PC-9 (cell line): ENCODE measurements at regions not wholly inside any gene's neighbourhood (a gene's known extent, or its start where the extent isn't known, plus 50 kb on each side); places are given as distances from the start of the nearest gene placed in this dataset.

Experiments used
- CTCF ChIP-seq: fragments of 200-600 bp; sonication (generic); conservative IDR thresholded peaks from 2 replicates; pipeline ENCODE4 v1.6.1; 2017; ENCODE audit warnings: mixed run types, antibody characterized with exemption, mild to moderate bottlenecking, moderate library complexity
- EZH2 ChIP-seq: fragments of 200-600 bp; sonication (generic); IDR thresholded peaks from 2 replicates; pipeline ENCODE4 v1.8.0; 2017; ENCODE audit warnings: antibody characterized with exemption, low read depth

- TF ChIP-seq CTCF (no peak), EZH2 (no peak)
These were observed 141.4 kb downstream of the TMEM132E start for GRCh38 chr17:34720760-34721159.
